A673 (cell line): ENCODE measurements at regions not wholly inside any gene's neighbourhood (a gene's known extent, or its start where the extent isn't known, plus 50 kb on each side); places are given as distances from the start of the nearest gene placed in this dataset.

Source experiments
- EZH2 ChIP-seq: fragments of 200-600 bp; sonication (generic); IDR thresholded peaks from 2 replicates; pipeline ENCODE4 v1.6.1; 2017; ENCODE audit warnings: borderline replicate concordance, low read depth, mild to moderate bottlenecking, mixed read lengths, antibody characterized with exemption, low read length; ENCODE audit not compliant: poor library complexity, severe bottlenecking
- TF ChIP-seq, protein P1 (sequence below): fragments of 300-800, 200-600 bp; sonication (generic); conservative IDR thresholded peaks from 2 replicates; pipeline ENCODE4 v1.5.1; 2017; ENCODE audit warnings: low read depth, mild to moderate bottlenecking, antibody characterized with exemption, low read length, moderate library complexity, mixed read lengths

DNA sequence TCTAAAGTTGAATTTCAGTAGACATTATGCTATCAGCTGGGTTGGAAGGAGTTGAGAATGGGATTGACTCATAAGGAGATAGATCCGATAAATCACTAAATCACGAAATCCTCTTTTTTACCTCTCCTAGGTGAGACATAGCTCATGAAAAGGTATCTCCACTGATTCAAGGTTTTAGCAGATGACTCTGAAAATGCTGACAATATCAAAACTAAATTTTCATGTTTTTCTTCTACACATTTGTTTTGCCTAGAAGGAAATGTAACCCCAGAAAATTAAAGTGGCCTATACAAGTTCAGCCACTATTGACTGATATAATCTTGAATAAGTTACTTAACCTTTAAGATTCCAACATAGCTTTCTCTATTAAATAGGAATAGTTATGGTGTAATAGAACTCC is 82.2 kb upstream of the VWDE start:
- TF ChIP-seq, protein P1, sequence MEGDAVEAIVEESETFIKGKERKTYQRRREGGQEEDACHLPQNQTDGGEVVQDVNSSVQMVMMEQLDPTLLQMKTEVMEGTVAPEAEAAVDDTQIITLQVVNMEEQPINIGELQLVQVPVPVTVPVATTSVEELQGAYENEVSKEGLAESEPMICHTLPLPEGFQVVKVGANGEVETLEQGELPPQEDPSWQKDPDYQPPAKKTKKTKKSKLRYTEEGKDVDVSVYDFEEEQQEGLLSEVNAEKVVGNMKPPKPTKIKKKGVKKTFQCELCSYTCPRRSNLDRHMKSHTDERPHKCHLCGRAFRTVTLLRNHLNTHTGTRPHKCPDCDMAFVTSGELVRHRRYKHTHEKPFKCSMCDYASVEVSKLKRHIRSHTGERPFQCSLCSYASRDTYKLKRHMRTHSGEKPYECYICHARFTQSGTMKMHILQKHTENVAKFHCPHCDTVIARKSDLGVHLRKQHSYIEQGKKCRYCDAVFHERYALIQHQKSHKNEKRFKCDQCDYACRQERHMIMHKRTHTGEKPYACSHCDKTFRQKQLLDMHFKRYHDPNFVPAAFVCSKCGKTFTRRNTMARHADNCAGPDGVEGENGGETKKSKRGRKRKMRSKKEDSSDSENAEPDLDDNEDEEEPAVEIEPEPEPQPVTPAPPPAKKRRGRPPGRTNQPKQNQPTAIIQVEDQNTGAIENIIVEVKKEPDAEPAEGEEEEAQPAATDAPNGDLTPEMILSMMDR: no peak
- TF ChIP-seq EZH2: no peak
